ENCODE measurements at regions not wholly inside any gene's neighbourhood (a gene's known extent, or its start where the extent isn't known, plus 50 kb on each side); places are given as distances from the start of the nearest gene placed in this dataset.
"Not testable (repeated sequence)": the region's sequence is repeated elsewhere in the genome, so short reads cannot be mapped to it uniquely, and the experiment has no call there.

GRCh38 chr9:95581900-95582299, 65.1 kb upstream of the PTCH1 start:
- no peak for DNase-seq (ENCODE audit: low read depth)
- in situ Hi-C loops (cut with HindIII; ENCODE audit: low pct_unique_long_range_greater_than_20kb, low sequenced_read_pairs): no loop called here

DNA sequence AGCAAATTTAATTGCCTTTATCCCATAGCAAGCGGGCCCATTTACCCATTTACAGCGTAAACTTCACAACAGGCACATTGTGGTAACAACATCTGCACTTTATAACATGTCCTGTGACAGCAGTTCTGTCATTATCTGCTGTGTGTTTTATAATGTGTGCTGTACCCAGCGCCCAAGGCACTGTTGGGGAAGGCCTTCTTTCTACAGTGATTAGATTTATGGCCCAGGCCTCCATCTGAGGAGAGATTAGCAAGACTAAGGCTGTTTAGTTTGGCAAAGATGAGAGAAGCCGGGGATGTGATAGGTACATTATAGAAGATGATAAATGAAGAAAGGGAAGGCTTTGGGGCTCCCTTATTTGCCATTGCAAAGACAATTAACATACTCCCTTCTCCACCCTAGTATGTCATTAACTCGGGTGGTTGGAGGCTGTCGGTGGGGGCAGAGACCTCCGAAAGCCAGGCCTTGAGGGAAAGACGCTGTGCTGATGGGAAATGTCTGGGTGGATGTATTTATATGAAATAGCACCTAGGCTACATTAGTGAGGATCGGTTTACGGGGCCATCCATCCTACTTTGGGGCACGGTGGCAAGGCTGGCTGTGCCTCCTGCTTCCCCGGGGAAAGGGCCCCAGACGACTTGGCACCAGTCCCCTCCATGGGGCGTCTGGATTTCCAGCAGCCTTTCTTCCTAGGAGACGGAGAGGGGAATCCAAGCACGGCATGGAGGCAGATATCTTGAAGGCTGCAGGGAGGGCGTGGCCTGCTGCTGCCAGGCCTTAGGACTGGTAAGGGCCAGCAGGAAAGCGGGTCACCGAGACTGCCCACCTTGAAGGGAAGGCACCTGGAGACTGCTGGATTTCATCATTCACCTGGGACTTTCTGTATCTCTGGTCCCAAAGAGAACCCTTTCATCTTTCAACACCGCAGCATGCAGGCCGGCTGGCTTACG, 64.3 kb upstream of the PTCH1 start:
- in situ Hi-C loops (cut with HindIII; ENCODE audit: low pct_unique_long_range_greater_than_20kb, low sequenced_read_pairs): no loop called here
- DNase-seq (ENCODE audit: low read depth): peak; percentile 52

DNA sequence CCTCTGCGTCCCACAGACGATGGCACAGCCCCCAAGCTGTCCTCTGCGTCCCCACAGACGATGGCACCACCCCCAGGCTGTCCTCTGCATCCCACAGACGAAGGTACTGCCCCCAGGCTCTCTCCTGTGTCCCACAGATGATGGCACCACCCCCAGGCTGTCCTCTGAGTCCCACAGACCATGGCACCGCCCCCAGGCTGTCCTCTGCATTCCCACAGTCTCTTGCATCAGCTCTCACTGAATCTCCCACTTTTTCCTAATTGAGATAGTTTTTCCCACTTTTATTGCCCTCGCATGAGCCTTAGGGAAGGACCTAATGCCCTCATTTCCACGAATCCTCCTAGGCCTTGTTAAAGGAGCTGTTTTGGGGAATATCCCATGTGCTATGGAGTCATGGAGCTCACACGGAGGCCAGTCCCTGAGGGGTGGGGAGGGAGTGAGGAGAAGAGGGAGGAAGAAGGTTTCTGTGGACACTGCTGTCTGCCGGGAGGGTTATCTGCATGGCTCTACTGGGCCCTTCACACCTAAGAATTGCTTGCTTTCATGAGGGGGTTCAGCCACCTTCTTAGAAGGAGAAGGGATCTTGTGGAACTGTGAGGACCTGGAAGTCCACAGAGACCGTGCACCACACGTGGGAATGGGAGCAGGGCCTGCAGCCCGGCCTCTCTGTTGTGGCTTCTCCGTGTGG, 58.2 kb upstream of the PTCH1 start:
- in situ Hi-C loops (cut with HindIII; ENCODE audit: low pct_unique_long_range_greater_than_20kb, low sequenced_read_pairs): no loop called here
- no peak for DNase-seq (ENCODE audit: low read depth)

DNA sequence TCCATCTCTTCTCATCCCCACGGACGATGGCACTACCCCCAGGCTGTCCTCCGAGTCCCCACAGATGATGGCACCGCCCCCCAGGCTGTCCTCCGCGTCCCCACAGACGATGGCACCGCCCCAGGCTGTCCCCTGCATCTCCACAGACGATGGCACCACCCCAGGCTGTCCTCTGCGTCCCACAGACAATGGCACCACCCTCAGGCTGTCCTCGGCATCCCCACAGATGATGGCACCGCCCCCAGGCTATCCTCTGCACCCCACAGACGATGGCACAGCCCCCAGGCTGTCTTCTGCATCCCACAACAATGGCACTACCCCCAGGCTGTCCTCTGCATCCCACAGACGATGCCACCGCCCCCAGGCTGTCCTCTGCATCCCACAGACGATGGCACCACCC, 57.4 kb upstream of the PTCH1 start:
- in situ Hi-C loops (cut with HindIII; ENCODE audit: low pct_unique_long_range_greater_than_20kb, low sequenced_read_pairs): no loop called here
- no peak for DNase-seq (ENCODE audit: low read depth)

DNA sequence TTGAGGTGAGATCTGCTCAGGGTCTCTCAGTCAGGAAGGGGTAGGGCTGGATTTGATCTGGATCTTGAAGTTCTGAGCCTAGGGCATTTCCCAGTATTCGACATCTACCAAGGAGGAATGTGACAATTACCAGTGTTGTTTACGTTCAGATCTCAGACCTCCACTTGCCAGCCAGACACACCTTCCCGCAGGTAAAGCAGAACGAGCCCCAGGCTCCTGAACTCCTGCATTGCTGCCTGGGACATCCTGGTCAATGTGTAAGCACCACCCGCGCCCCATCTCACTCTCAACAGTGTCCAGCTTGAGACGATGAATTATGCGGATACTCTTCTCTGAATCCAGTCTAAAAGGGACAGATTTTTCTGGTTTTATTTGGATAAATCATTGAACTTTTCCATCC, 56.7 kb upstream of the PTCH1 start:
- in situ Hi-C loops (cut with HindIII; ENCODE audit: low pct_unique_long_range_greater_than_20kb, low sequenced_read_pairs): no loop called here
- no peak for DNase-seq (ENCODE audit: low read depth)

GRCh38 chr9:95572381-95573151, 55.8 kb upstream of the PTCH1 start:
- DNase-seq (ENCODE audit: low read depth): no peak
- in situ Hi-C loops (cut with HindIII; ENCODE audit: low pct_unique_long_range_greater_than_20kb, low sequenced_read_pairs): no loop called here

GRCh38 chr9:95570646-95571045, 53.9 kb upstream of the PTCH1 start:
- in situ Hi-C loops (cut with HindIII; ENCODE audit: low pct_unique_long_range_greater_than_20kb, low sequenced_read_pairs): no loop called here
- DNase-seq (ENCODE audit: low read depth): no peak

DNA sequence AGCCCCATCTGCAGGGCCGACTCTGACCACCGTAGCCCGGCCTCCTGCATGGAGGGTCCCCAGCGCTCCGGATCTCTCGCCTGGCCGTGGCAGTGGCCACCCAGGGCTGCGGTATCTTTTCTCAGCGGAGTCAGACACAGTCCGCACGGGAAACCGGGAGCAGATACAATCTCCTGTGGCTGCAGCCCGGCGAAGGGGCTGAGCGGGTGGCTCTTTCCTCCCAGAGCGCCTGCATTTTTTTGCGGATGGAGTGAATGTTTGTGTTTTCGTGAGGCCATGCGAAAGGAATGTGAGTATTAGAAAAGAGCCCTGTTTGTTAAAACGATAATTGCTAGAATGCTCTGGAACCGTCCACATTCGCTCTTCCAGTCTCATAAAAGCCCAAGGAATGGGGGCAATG, 53.4 kb upstream of the PTCH1 start:
- in situ Hi-C loops (cut with HindIII; ENCODE audit: low pct_unique_long_range_greater_than_20kb, low sequenced_read_pairs): no loop called here
- DNase-seq (ENCODE audit: low read depth): no peak

- DNase-seq (ENCODE audit: low read depth); in situ Hi-C loops (cut with HindIII; ENCODE audit: low pct_unique_long_range_greater_than_20kb, low sequenced_read_pairs): not testable (repeated sequence)
These were observed 52.0 kb upstream of the PTCH1 start for GRCh38 chr9:95568735-95569134.
